AG20443 (cell line): ENCODE measurements at regions not wholly inside any gene's neighbourhood (a gene's known extent, or its start where the extent isn't known, plus 50 kb on each side); places are given as distances from the start of the nearest gene placed in this dataset.

Experiments
- DNase-seq: peaks from one replicate; pipeline ENCODE4 v3.0.0; 2012; ENCODE audit warnings: low spot score, mixed read lengths

DNA sequence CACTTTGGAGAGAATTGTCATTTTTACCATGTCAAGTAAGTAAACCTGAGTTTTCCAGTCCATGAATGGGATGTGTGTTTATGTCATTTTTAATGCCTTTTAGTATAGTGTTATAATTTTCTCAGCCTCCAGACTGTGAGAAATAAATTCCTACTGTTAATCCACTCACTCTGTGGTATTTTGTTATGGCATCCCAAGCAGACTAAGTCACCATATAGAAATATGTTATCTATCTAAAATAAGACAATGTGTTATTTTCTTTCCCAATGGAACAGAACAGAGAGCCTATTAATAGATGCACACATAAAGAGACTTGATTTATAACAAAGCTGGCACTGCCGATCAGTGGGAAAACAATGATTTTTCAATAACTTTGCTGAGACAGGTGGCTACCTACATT, 70.2 kb upstream of the SLC4A11 start:
- DNase-seq, result no peak

- DNase-seq, result no peak
These were observed 68.7 kb upstream of the SLC4A11 start for GRCh38 chr20:3307725-3308124.

DNA sequence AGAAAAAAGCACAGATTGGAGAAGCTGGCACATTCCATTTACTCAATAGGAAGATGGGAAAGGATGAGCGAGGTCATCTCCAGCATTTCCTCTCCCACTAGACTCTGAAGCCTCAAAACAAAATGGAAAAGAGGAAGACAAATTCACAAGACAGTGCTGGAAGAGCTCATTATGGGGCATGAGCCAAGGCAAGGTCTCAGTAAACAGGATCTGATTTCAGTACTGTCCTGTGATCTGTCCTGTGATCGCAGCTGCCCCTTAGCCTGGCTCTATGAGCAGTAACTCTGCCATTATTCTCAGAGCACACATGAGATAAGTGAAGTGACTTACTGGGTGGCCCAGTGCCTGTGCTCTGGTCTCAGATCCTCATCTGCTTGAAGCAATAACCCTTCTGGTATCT, 68.1 kb upstream of the SLC4A11 start:
- DNase-seq, result no peak

GRCh38 chr20:3306068-3306467, 67.1 kb upstream of the SLC4A11 start:
- no peak for DNase-seq

DNA sequence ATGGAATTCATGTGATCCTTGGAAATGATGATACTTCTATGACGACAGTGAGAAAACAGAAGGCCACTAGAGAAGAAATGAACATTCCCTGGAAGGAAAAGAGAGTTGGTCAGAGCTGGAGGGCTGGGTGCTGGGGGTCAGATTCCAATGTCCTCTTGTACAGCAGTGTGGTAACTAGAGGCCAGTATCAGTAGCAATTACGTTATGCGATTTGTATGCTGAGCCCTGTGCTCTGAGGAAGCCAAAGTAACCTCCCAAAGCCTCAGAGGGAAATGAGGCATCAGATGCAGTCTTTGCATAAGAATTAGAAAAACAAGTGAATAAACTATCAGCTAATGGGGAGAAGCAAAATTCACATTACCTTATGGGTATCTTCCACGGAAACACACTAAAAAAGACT, 65.5 kb upstream of the SLC4A11 start:
- DNase-seq, result no peak

DNA sequence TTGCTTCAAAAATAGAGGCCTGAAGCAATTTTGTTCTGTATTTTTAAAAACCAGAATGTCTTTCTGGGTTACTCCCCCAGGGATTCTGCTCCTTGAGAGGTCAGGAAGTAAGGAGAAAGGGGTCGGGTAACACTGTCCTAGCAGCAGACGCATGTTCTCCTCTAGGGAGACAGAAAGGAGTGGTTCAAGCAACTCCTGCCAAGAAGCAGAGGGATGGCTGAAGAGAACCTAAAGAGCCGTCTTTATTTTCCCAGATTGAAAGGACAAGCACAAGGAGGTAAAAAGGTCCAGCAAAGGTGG, 58.0 kb upstream of the SLC4A11 start:
- no peak for DNase-seq

DNA sequence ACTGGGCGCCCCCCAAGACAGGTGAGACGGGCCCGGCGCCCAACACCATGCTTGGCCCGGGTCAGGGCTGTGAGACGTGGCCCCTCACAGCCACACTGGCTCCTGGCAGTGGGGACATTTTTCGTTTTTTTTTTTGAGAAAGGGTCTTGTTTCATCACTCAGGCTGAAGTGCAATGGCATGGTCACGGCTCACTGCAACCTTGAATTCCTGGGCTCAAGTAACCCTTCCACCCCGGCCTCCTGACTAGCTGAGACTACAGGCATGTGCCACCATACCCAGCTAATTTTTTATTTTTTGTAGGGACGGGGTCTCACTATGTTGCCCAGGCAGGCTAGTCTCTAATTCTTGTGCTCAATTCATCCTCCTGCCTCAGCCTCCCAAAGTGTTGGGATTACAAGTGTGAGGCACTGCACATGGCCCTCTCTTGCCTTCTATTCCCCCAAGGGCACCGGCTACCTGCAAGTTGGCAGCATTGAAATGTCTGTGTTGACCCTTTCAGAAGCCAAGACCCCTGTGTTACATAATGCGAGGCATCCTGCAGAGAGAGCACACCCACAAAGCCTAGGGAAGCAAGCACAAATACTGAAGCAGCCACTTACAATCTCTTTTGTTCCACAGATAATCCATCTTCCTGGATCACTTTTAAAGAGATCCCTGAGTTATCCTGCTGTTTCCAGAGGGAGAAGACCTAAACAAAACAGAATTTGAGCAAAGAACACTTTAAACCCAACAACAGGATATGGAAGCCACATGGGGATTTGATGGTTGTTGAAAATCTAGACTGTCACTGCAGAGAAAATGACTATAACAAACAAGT, 57.5 kb upstream of the SLC4A11 start:
- no peak for DNase-seq
